ENCODE measurements at regions not wholly inside any gene's neighbourhood (a gene's known extent, or its start where the extent isn't known, plus 50 kb on each side); places are given as distances from the start of the nearest gene placed in this dataset.

DNA sequence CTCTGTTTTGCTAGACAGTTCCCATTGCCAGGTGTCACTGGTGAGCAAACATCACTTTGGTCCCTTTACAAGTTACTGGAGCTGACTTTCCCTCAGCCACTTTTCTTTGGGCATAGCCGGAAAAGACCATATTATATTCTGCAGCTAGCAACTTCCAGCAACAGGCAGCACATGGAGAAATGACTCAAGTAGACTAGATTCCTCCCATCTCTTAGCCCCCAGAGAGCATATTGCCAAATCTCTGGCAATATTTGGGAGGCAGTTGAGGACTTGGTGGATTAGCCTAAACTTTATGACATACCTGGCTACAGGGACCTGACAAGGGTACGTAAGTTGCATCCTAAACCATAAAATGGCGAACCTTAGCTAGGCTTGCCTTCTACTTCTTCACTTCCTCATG is 204.7 kb upstream of the MPDZ start:
- TF ChIP-seq, protein P1, sequence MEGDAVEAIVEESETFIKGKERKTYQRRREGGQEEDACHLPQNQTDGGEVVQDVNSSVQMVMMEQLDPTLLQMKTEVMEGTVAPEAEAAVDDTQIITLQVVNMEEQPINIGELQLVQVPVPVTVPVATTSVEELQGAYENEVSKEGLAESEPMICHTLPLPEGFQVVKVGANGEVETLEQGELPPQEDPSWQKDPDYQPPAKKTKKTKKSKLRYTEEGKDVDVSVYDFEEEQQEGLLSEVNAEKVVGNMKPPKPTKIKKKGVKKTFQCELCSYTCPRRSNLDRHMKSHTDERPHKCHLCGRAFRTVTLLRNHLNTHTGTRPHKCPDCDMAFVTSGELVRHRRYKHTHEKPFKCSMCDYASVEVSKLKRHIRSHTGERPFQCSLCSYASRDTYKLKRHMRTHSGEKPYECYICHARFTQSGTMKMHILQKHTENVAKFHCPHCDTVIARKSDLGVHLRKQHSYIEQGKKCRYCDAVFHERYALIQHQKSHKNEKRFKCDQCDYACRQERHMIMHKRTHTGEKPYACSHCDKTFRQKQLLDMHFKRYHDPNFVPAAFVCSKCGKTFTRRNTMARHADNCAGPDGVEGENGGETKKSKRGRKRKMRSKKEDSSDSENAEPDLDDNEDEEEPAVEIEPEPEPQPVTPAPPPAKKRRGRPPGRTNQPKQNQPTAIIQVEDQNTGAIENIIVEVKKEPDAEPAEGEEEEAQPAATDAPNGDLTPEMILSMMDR (IDR thresholded peaks at IDR 0.05; ENCODE audit: control insufficient read depth, insufficient read depth, low read depth, low read length, missing control alignments) = no peak
- no peak overlapping the region for H3K4me3 ChIP-seq (ENCODE audit: control insufficient read depth, low read depth, low read length)
- DNase-seq (ENCODE audit: low read depth) = no peak

DNA sequence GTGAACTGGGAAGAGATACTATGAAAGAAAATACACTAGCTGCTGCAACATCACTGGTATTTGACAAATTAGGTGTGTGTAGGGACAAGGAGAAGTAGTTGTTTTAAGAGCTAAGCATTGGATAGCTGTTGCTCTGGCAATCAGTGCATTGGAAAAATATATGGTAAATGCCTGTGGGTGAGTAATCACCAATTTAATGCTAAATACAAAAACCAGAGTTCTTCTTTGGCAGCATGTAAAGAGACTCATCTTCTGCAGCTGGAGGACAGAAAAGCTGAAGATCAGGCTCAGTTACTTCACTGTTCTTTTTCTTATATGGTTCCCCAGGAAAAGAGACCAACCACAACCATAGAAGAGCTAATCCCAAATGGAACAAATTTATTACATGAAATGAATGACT is 201.8 kb upstream of the MPDZ start:
- TF ChIP-seq, protein P1 (IDR thresholded peaks at IDR 0.05; ENCODE audit: control insufficient read depth, insufficient read depth, low read depth, low read length, missing control alignments) = no peak
- H3K4me3 ChIP-seq (ENCODE audit: control insufficient read depth, low read depth, low read length) = no peak overlapping the region
- no peak for DNase-seq (ENCODE audit: low read depth)

DNA sequence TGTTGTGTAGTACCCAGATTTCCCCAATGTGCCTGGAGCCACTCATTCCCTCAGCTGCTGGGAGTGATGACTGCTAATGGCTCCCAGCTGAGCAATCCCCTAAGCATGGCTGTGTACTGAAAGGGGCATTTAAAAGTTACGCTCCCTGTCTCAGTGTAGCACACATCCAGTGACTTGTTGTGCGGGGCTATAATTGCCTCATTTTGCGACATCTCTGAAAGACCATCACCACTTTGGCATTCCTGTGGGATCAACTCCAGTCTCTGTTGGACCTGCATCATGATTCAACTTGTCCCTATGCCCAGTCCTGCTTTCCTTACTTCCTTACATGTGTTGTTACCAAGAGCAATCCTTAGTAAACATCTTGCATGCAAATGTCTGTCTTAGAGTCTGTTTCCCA is 201.2 kb upstream of the MPDZ start:
- H3K4me3 ChIP-seq (ENCODE audit: control insufficient read depth, low read depth, low read length) = no peak overlapping the region
- DNase-seq (ENCODE audit: low read depth) = no peak
- TF ChIP-seq, protein P1 (IDR thresholded peaks at IDR 0.05; ENCODE audit: control insufficient read depth, insufficient read depth, low read depth, low read length, missing control alignments) = no peak

DNA sequence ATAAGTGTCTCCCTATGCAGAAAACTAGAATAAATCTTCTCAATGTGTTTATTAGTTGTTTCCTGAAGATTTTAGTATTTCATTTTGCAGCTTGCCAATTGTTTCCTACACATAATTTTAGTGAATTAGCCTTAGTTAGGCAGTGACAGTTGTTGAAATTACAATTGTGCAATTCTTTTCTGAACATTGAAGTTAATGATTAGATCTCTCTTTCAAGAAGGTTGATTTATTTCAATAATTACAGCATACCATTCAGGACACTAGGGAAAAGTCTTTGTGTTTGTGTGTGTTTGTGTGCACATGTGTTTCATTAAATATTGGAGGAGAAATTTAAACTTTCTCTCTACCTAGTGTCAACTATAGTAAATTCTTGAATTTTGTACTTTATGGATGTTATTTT is 199.6 kb upstream of the MPDZ start:
- H3K4me3 ChIP-seq (ENCODE audit: control insufficient read depth, low read depth, low read length) = no peak overlapping the region
- DNase-seq (ENCODE audit: low read depth) = no peak
- TF ChIP-seq, protein P1 (IDR thresholded peaks at IDR 0.05; ENCODE audit: control insufficient read depth, insufficient read depth, low read depth, low read length, missing control alignments) = no peak

DNA sequence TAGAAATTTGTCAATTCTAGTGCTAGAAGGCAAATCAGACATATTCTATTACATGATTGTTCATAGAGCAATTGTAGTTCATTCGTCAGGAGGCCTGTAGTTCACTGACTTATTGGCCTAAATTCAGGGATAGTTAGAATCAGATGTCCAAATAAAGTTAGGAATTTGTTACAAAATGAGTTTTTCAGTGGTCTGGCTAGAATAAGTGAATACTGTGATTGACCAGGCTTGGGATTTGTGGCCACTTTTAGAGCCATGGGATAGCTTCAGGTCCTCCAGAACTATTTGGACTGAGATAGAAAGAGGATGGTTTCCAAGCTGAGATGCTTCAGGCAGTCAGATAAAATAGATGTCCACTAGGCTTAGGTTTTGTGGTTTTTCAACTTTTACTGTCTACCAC is 199.1 kb upstream of the MPDZ start:
- no peak for DNase-seq (ENCODE audit: low read depth)
- no peak overlapping the region for H3K4me3 ChIP-seq (ENCODE audit: control insufficient read depth, low read depth, low read length)
- TF ChIP-seq, protein P1 (IDR thresholded peaks at IDR 0.05; ENCODE audit: control insufficient read depth, insufficient read depth, low read depth, low read length, missing control alignments) = no peak

DNA sequence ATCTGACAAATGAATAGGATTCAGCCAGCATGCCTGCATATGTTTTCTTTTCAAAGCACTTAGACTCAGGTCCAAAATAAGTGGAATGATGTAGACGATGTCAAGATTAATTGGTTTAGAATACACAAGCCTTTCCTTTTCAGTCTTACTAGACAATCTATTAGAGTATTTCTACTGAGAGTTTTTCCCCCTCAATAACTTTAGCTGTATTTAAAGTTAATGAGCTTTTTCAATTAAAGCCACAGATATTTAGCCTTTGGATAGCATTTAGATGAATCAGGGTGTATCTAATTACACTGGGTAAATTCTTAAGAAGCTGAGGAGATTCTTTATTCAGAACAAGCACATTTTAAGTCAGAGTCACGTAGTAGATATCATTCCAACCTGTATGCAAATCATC is 198.7 kb upstream of the MPDZ start:
- TF ChIP-seq, protein P1 (IDR thresholded peaks at IDR 0.05; ENCODE audit: control insufficient read depth, insufficient read depth, low read depth, low read length, missing control alignments) = no peak
- no peak overlapping the region for H3K4me3 ChIP-seq (ENCODE audit: control insufficient read depth, low read depth, low read length)
- DNase-seq (ENCODE audit: low read depth) = no peak

DNA sequence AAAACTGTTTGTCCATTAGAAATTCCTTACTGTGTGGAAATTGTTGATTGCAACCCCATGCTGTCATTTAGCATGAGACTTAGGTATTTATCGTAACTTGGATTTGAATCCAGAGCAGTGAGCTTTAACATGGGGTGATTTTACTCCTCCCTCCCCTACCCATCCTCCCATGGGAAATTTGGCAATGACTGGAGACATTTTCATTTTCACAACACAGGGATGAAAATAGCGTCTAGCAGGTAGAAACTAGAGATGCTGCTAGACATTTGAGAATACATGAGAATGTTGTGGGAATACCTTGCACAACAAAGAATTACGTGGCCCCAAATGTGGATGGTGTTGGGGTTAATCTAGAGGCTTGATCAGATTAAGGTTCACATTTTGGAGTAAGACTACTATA is 191.3 kb upstream of the MPDZ start:
- DNase-seq (ENCODE audit: low read depth) = no peak
- TF ChIP-seq, protein P1 (IDR thresholded peaks at IDR 0.05; ENCODE audit: control insufficient read depth, insufficient read depth, low read depth, low read length, missing control alignments) = no peak
- H3K4me3 ChIP-seq (ENCODE audit: control insufficient read depth, low read depth, low read length) = no peak overlapping the region

All from AG09309 (cell line).